Skeletal muscle satellite cell (primary cell): ENCODE measurements at regions not wholly inside any gene's neighbourhood (a gene's known extent, or its start where the extent isn't known, plus 50 kb on each side); places are given as distances from the start of the nearest gene placed in this dataset.

Experiments
- H3K27me3 ChIP-seq: 2 replicates; pipeline ENCODE4 v1.7.0; 2013; ENCODE audit warnings: low read length; ENCODE audit not compliant: control insufficient read depth, insufficient read depth
- H3K36me3 ChIP-seq: 2 replicates; pipeline ENCODE4 v1.7.0; 2013; ENCODE audit warnings: mild to moderate bottlenecking, control low read depth, low read length; ENCODE audit not compliant: insufficient read depth
- H3K4me1 ChIP-seq: 2 replicates; pipeline ENCODE4 v1.7.0; 2013; ENCODE audit warnings: low read length; ENCODE audit not compliant: control insufficient read depth, insufficient read depth
- H3K4me2 ChIP-seq: 2 replicates; pipeline ENCODE4 v1.7.0; 2013; ENCODE audit warnings: mild to moderate bottlenecking, low read length
- H3K4me3 ChIP-seq: 2 replicates; pipeline ENCODE4 v1.7.0; 2013; ENCODE audit warnings: low read length
- H3K9ac ChIP-seq: 2 replicates; pipeline ENCODE4 v1.7.0; 2013; ENCODE audit warnings: mild to moderate bottlenecking, low read depth, low read length, moderate library complexity
- H3K9me3 ChIP-seq: replicated peaks from 2 replicates; pipeline ENCODE4 v1.7.0; 2013; ENCODE audit warnings: mild to moderate bottlenecking, control low read depth, low read length

GRCh38 chr6:97594844-97595243, 311.8 kb upstream of the MMS22L start:
- no peak overlapping the region for H3K9ac ChIP-seq
- peak overlapping the region; percentile 3 for H3K4me2 ChIP-seq
- no peaks in the 10 kb centered on the region for H3K36me3 ChIP-seq
- H3K4me1 ChIP-seq: peaks cover 10% of the 10 kb centered on the region
- H3K9me3 ChIP-seq: no peaks in the 10 kb centered on the region
- H3K27me3 ChIP-seq: no peaks in the 10 kb centered on the region
- H3K4me3 ChIP-seq: no peak overlapping the region

GRCh38 chr6:97621111-97621510, 338.1 kb upstream of the MMS22L start:
- Histone ChIP-seq H3K4me2 (no peak overlapping the region), H3K4me3 (no peak overlapping the region), H3K9ac (no peak overlapping the region), H3K36me3 (no peaks in the 10 kb centered on the region), H3K27me3 (no peaks in the 10 kb centered on the region), H3K4me1 (no peaks in the 10 kb centered on the region), H3K9me3 (no peaks in the 10 kb centered on the region)

- Histone ChIP-seq H3K36me3 (no peaks in the 10 kb centered on the region), H3K9ac (no peak overlapping the region), H3K27me3 (no peaks in the 10 kb centered on the region), H3K9me3 (no peaks in the 10 kb centered on the region), H3K4me1 (peaks cover 20% of the 10 kb centered on the region), H3K4me3 (peak overlapping the region; percentile 17), H3K4me2 (peak overlapping the region; percentile 67)
These were observed 343.8 kb upstream of the MMS22L start for GRCh38 chr6:97626671-97627441.

GRCh38 chr6:97629180-97629579, 346.2 kb upstream of the MMS22L start:
- no peak overlapping the region for H3K4me2 ChIP-seq
- no peaks in the 10 kb centered on the region for H3K27me3 ChIP-seq
- peaks cover 20% of the 10 kb centered on the region for H3K4me1 ChIP-seq
- no peaks in the 10 kb centered on the region for H3K36me3 ChIP-seq
- no peak overlapping the region for H3K4me3 ChIP-seq
- H3K9ac ChIP-seq: no peak overlapping the region
- H3K9me3 ChIP-seq: no peaks in the 10 kb centered on the region

GRCh38 chr6:97630604-97631003, 347.6 kb upstream of the MMS22L start:
- Histone ChIP-seq H3K9ac (no peak overlapping the region), H3K4me1 (peaks cover 20% of the 10 kb centered on the region), H3K36me3 (no peaks in the 10 kb centered on the region), H3K9me3 (no peaks in the 10 kb centered on the region), H3K27me3 (no peaks in the 10 kb centered on the region), H3K4me2 (no peak overlapping the region), H3K4me3 (no peak overlapping the region)

- no peaks in the 10 kb centered on the region for H3K27me3 ChIP-seq
- no peaks in the 10 kb centered on the region for H3K36me3 ChIP-seq
- H3K9me3 ChIP-seq: no peaks in the 10 kb centered on the region
- no peak overlapping the region for H3K9ac ChIP-seq
- H3K4me3 ChIP-seq: no peak overlapping the region
- peaks cover 13% of the 10 kb centered on the region for H3K4me1 ChIP-seq
- H3K4me2 ChIP-seq: no peak overlapping the region
These were observed 349.3 kb upstream of the MMS22L start for GRCh38 chr6:97632341-97632740.

GRCh38 chr6:97639702-97640101, 356.7 kb upstream of the MMS22L start:
- Histone ChIP-seq H3K9ac (no peak overlapping the region), H3K9me3 (no peaks in the 10 kb centered on the region), H3K4me2 (no peak overlapping the region), H3K36me3 (no peaks in the 10 kb centered on the region), H3K4me3 (no peak overlapping the region), H3K4me1 (no peaks in the 10 kb centered on the region), H3K27me3 (no peaks in the 10 kb centered on the region)

- H3K4me3 ChIP-seq: no peak overlapping the region
- no peak overlapping the region for H3K9ac ChIP-seq
- no peaks in the 10 kb centered on the region for H3K9me3 ChIP-seq
- H3K36me3 ChIP-seq: no peaks in the 10 kb centered on the region
- H3K27me3 ChIP-seq: no peaks in the 10 kb centered on the region
- H3K4me1 ChIP-seq: no peaks in the 10 kb centered on the region
- no peak overlapping the region for H3K4me2 ChIP-seq
These were observed 361.3 kb upstream of the MMS22L start for GRCh38 chr6:97644353-97644752.

- H3K9me3 ChIP-seq: no peaks in the 10 kb centered on the region
- H3K36me3 ChIP-seq: no peaks in the 10 kb centered on the region
- no peak overlapping the region for H3K4me3 ChIP-seq
- H3K9ac ChIP-seq: no peak overlapping the region
- no peaks in the 10 kb centered on the region for H3K27me3 ChIP-seq
- no peaks in the 10 kb centered on the region for H3K4me1 ChIP-seq
- H3K4me2 ChIP-seq: no peak overlapping the region
These were observed 362.7 kb upstream of the MMS22L start for GRCh38 chr6:97645757-97646156.

GRCh38 chr6:97653076-97653475, 370.1 kb upstream of the MMS22L start:
- no peaks in the 10 kb centered on the region for H3K36me3 ChIP-seq
- no peaks in the 10 kb centered on the region for H3K9me3 ChIP-seq
- H3K4me1 ChIP-seq: no peaks in the 10 kb centered on the region
- H3K4me3 ChIP-seq: no peak overlapping the region
- H3K27me3 ChIP-seq: peaks cover 3% of the 10 kb centered on the region
- no peak overlapping the region for H3K9ac ChIP-seq
- no peak overlapping the region for H3K4me2 ChIP-seq

GRCh38 chr6:97653517-97653916, 370.5 kb upstream of the MMS22L start:
- no peaks in the 10 kb centered on the region for H3K9me3 ChIP-seq
- H3K36me3 ChIP-seq: no peaks in the 10 kb centered on the region
- H3K4me3 ChIP-seq: no peak overlapping the region
- H3K9ac ChIP-seq: no peak overlapping the region
- H3K4me2 ChIP-seq: no peak overlapping the region
- peaks cover 3% of the 10 kb centered on the region for H3K27me3 ChIP-seq
- no peaks in the 10 kb centered on the region for H3K4me1 ChIP-seq

- H3K9me3 ChIP-seq: no peaks in the 10 kb centered on the region
These were observed 371.7 kb upstream of the MMS22L start for GRCh38 chr6:97654674-97655073.

More at GRCh38 chr6:97654674-97655073, 371.7 kb upstream of the MMS22L start:
- H3K9ac ChIP-seq: no peak overlapping the region
- H3K36me3 ChIP-seq: no peaks in the 10 kb centered on the region
- H3K4me3 ChIP-seq: no peak overlapping the region
- H3K27me3 ChIP-seq: peaks cover 3% of the 10 kb centered on the region
- H3K4me1 ChIP-seq: no peaks in the 10 kb centered on the region
- no peak overlapping the region for H3K4me2 ChIP-seq
